HEK293T (cell line): ENCODE measurements at regions not wholly inside any gene's neighbourhood (a gene's known extent, or its start where the extent isn't known, plus 50 kb on each side); places are given as distances from the start of the nearest gene placed in this dataset.

Experiments used
- CTCF ChIA-PET: fragments of 350-600 bp; formaldehyde crosslinking; extraction: SDS; loops from one replicate; lab custom pipeline; 2021; ENCODE audit warnings: antibody characterized with exemption, inconsistent platforms; lab: Yijun Ruan, JAX
- POLR2A ChIA-PET: fragments of 350-600 bp; formaldehyde crosslinking; extraction: SDS; loops from one replicate; lab custom pipeline; 2020; ENCODE audit warnings: antibody characterized with exemption, inconsistent platforms; lab: Yijun Ruan, JAX
- DNase-seq: peaks from one replicate; pipeline ENCODE4 v3.0.0; 2012; ENCODE audit warnings: mixed read lengths; ENCODE audit errors: extremely low spot score
- ARNT ChIP-seq: fragments of 450-650 bp; IDR thresholded peaks from 2 replicates; pipeline ENCODE4 v1.6.1; 2017; ENCODE audit warnings: mild to moderate bottlenecking
- BHLHE40 ChIP-seq: fragments of 450-650 bp; IDR thresholded peaks from 2 replicates; pipeline ENCODE4 v1.6.1; 2016; ENCODE audit warnings: mild to moderate bottlenecking, moderate library complexity, borderline replicate concordance
- CTBP1 ChIP-seq: fragments of 450-650 bp; IDR thresholded peaks from 2 replicates; pipeline ENCODE4 v1.6.1; 2016; ENCODE audit warnings: borderline replicate concordance
- ELF4 ChIP-seq: fragments of 450-650 bp; IDR thresholded peaks from 2 replicates; pipeline ENCODE4 v1.6.1; 2017; ENCODE audit warnings: antibody characterized with exemption
- FOXA1 ChIP-seq: fragments of 450-650 bp; IDR thresholded peaks from 2 replicates; pipeline ENCODE4 v1.6.1; 2016; ENCODE audit warnings: mild to moderate bottlenecking
- FOXK2 ChIP-seq: fragments of 450-650 bp; IDR thresholded peaks from 2 replicates; pipeline ENCODE4 v1.6.1; 2016; ENCODE audit warnings: mild to moderate bottlenecking
- FOXM1 ChIP-seq: fragments of 450-650 bp; IDR thresholded peaks from 2 replicates; pipeline ENCODE4 v1.6.1; 2017; ENCODE audit warnings: mild to moderate bottlenecking, borderline replicate concordance
- HDGF ChIP-seq: fragments of 450-650 bp; IDR thresholded peaks from 2 replicates; pipeline ENCODE4 v1.6.1; 2017; ENCODE audit warnings: antibody characterized with exemption, borderline replicate concordance
- L3MBTL2 ChIP-seq: fragments of 450-650 bp; conservative IDR thresholded peaks from 2 replicates; pipeline ENCODE4 v1.6.1; 2016; ENCODE audit warnings: mild to moderate bottlenecking
- LEF1 ChIP-seq: fragments of 450-650 bp; IDR thresholded peaks from 2 replicates; pipeline ENCODE4 v1.6.1; 2017; ENCODE audit warnings: mild to moderate bottlenecking, borderline replicate concordance
- NFRKB ChIP-seq: fragments of 450-650 bp; IDR thresholded peaks from 2 replicates; pipeline ENCODE4 v1.6.1; 2016; ENCODE audit warnings: mild to moderate bottlenecking, moderate library complexity
- SP1 ChIP-seq: fragments of 450-650 bp; IDR thresholded peaks from 2 replicates; pipeline ENCODE4 v1.6.1; 2017
- SUZ12 ChIP-seq: fragments of 450-650 bp; IDR thresholded peaks from 2 replicates; pipeline ENCODE4 v1.6.1; 2016; ENCODE audit warnings: mild to moderate bottlenecking
- TARDBP ChIP-seq: fragments of 450-650 bp; IDR thresholded peaks from 2 replicates; pipeline ENCODE4 v1.6.1; 2016
- ZNF384 ChIP-seq: fragments of 450-650 bp; IDR thresholded peaks from 2 replicates; pipeline ENCODE4 v1.6.1; 2016
- TF ChIP-seq, protein P1 (sequence below): fragments of 450-650 bp; IDR thresholded peaks from 2 replicates; pipeline ENCODE4 v1.6.1; 2016

DNA sequence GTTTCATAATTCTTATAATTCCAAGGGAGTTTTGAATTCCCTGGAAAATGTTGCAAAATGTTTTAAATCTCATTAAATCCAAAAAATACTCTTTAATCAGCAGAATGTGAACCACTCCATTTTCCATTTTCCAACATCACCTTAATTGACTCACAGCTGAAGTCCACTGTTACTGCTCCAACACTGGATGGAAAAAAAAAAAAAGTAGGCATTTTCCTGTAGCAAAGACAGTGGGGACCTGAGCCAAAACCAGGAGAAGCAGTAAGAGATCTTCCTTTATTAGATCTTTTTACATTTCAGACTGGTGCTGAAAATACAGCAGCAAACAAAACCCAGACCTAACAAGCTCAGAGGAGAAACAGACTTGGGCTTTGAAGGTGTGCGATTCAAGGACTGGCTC, 62.4 kb upstream of the SPATS2L start:
- TF ChIP-seq NFRKB (no peak), CTBP1 (no peak), ZNF384 (no peak), TARDBP (no peak), LEF1 (no peak)
- ChIA-PET CTCF (no interaction called here), POLR2A (no interaction called here)

DNA sequence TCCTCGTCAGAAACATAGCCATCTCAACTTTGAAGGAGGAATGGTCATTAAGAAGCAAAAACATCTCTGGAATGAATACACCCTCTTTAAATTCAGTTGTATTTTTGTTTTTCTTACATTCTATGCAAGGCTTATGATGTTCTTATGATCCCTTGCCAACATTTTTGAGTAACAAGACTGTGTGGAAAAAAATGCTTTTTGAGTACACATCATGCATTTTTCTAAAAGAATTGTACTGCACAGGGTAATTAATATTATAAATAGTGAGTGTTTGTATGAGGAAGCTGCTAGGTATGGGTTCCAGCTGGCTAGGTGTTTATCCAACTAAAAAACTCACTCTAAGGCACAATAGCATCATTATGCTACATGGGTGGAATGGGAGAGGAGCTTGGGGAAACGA, 59.0 kb upstream of the SPATS2L start:
- ChIA-PET POLR2A (no interaction called here), CTCF (no interaction called here)
- TF ChIP-seq ELF4, result no peak
- no peak for TF ChIP-seq FOXK2
- no peak for TF ChIP-seq L3MBTL2
- TF ChIP-seq LEF1, result no peak
- TF ChIP-seq SP1, result no peak
- TF ChIP-seq TARDBP, result no peak
- no peak for TF ChIP-seq FOXM1
- TF ChIP-seq, protein P1, sequence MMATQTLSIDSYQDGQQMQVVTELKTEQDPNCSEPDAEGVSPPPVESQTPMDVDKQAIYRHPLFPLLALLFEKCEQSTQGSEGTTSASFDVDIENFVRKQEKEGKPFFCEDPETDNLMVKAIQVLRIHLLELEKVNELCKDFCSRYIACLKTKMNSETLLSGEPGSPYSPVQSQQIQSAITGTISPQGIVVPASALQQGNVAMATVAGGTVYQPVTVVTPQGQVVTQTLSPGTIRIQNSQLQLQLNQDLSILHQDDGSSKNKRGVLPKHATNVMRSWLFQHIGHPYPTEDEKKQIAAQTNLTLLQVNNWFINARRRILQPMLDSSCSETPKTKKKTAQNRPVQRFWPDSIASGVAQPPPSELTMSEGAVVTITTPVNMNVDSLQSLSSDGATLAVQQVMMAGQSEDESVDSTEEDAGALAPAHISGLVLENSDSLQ, result no peak
- TF ChIP-seq NFRKB, result no peak
- no peak for TF ChIP-seq BHLHE40
- no peak for TF ChIP-seq HDGF
- TF ChIP-seq SUZ12, result no peak
- TF ChIP-seq ARNT, result no peak
- no peak for TF ChIP-seq ZNF384
- no peak for TF ChIP-seq CTBP1
- TF ChIP-seq FOXA1, result no peak
- DNase-seq, result no peak

More for the DNA sequence above, 62.4 kb upstream of the SPATS2L start:
- DNase-seq, result no peak

DNA sequence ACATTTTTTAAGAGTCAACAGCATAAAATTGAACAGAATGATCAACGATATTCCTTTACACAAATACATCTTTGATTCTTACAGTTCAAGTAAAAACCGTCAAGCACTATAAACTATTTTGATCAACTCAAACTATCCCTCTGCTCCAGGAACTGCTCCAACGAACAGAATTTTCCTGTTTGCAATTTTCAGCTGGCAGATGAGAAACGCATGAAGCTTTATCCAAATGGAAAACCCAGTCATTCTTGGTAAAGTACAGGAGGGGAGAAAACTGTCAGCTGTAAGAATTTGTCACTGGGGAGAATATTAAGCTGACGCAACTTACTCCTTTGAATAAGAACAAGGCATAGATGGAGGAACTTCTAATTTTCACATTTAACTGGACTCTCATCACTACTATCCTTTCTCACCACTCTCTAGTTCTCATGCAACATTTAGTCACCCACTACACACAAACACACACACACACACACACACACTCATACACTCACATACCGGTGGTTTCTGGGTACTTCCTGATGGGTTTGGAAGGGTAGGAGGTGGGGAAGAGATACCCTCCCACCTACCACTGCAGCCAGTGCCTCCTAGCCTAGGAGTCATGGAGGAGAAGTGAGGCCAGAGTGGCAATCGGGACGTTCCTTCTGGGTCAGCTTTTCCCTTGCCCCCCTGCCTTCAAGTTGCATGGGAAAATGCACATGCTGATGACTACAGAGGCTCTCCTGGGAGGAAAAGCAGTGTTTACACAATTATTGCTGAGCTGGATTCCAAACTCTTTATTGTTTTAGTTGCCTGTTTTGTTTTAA, 54.0 kb upstream of the SPATS2L start:
- POLR2A ChIA-PET, result no interaction called here
- DNase-seq, result no peak
- TF ChIP-seq ARNT (no peak), L3MBTL2 (no peak), NFRKB (no peak), CTBP1 (no peak), SUZ12 (no peak), TARDBP (no peak), LEF1 (no peak), ELF4 (no peak), FOXM1 (no peak), FOXA1 (no peak), ZNF384 (no peak), BHLHE40 (no peak), HDGF (no peak)
- TF ChIP-seq, protein P1, result no peak
- CTCF ChIA-PET, result no interaction called here

DNA sequence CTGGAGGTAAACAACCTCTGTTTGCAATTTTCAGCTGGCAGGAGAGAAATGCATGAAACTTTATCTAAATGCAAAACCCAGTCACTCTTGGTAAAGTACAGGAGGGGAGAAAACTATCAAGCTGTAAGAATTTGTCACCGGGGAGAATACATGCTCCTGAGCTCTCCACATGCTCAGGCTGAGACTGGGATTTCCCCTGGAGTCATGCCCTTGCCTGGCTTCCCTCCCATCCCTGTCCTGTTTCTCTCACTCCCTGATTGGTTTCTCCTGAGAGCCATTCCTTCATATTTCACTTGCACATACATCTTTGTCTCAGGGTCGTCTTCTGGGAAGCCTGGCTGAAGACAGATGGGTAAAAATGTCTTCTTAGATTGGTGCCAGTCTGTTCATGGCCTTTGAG, 52.9 kb upstream of the SPATS2L start:
- CTCF ChIA-PET, result interaction anchor here (0.5 kb wide), 1 partner anchor 20 kb away, joined by 4 read pairs; no protein-coding TSS in a partner anchor
- TF ChIP-seq HDGF (no peak), SP1 (no peak), CTBP1 (no peak), FOXM1 (no peak), L3MBTL2 (no peak), NFRKB (no peak), ZNF384 (no peak), FOXK2 (no peak), SUZ12 (no peak), FOXA1 (no peak), ARNT (no peak), TARDBP (no peak)
- TF ChIP-seq, protein P1, result no peak
- no peak for DNase-seq

DNA sequence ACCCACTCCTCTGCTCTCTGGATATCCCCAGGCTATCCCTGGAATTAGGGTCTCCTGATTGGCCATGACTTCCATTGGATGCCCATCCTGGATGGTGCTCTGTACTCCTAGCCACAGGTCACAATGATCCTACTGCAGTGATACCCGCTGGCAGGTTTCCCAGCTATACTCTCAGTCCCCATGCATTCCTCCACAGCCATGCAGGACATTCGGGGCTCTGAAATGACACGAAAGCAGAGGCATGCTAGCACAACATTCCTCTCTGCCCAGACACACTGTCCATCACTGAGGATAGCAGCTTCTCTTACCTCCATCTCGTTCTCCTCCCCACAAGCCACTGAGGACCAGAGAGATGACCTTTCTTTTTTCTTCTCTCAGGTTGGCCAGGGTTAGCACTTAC, 51.7 kb upstream of the SPATS2L start:
- ChIA-PET CTCF (no interaction called here), POLR2A (no interaction called here)
- TF ChIP-seq TARDBP (no peak), HDGF (no peak), LEF1 (no peak), ELF4 (no peak), FOXM1 (no peak), L3MBTL2 (no peak)
- DNase-seq, result no peak

More for the DNA sequence above, 52.9 kb upstream of the SPATS2L start:
- POLR2A ChIA-PET, result no interaction called here

DNA sequence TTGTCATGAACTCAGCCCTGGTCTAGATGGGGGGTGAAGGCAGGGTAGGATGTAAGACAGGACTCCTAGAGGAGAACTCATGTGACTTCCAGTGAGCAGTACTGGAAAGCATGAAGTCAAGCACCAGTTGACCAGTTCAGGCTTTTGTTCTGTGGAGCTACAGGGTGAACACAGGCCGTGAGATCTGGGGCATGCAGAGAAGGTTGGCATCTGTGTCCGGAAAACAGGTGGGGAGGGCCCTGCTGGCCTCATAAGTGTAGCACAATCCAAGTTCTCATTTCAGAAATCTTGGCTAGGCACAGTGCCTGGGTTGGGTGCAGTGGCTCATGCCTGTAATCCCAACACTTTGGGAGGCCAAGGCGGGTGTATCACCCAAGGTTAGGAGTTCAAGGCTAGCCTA, 50.9 kb upstream of the SPATS2L start:
- CTCF ChIA-PET, result no interaction called here
- DNase-seq, result no peak
- POLR2A ChIA-PET, result no interaction called here
- TF ChIP-seq ARNT (no peak), SP1 (no peak), LEF1 (no peak), FOXK2 (no peak), BHLHE40 (no peak), ELF4 (no peak)
